ENCODE measurements at regions not wholly inside any gene's neighbourhood (a gene's known extent, or its start where the extent isn't known, plus 50 kb on each side); places are given as distances from the start of the nearest gene placed in this dataset.

DNA sequence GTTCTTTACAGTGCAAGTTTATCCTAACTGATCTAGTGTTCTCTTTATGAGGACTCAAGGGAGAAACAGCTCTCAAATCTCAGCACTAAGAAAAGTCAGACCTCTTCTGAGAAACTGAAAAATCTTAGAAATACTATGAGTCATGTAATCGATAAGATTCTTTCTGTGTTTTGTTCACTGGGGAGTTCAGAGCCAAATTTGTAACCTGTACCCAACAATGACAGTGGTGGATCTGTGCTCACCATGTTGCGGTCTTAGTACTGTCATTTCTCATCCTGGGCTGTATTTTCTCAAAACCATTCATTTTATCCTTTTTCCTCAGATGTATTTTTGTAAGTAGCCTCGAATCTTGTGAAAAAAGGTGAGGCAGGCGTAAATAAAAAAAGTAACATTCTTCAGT, 146.4 kb downstream of the ACER2 start:
- no peak for TF ChIP-seq TAF1 (IDR thresholded peaks at IDR 0.05; ENCODE audit: borderline replicate concordance, insufficient read depth, low read length)
- TF ChIP-seq, protein P1, sequence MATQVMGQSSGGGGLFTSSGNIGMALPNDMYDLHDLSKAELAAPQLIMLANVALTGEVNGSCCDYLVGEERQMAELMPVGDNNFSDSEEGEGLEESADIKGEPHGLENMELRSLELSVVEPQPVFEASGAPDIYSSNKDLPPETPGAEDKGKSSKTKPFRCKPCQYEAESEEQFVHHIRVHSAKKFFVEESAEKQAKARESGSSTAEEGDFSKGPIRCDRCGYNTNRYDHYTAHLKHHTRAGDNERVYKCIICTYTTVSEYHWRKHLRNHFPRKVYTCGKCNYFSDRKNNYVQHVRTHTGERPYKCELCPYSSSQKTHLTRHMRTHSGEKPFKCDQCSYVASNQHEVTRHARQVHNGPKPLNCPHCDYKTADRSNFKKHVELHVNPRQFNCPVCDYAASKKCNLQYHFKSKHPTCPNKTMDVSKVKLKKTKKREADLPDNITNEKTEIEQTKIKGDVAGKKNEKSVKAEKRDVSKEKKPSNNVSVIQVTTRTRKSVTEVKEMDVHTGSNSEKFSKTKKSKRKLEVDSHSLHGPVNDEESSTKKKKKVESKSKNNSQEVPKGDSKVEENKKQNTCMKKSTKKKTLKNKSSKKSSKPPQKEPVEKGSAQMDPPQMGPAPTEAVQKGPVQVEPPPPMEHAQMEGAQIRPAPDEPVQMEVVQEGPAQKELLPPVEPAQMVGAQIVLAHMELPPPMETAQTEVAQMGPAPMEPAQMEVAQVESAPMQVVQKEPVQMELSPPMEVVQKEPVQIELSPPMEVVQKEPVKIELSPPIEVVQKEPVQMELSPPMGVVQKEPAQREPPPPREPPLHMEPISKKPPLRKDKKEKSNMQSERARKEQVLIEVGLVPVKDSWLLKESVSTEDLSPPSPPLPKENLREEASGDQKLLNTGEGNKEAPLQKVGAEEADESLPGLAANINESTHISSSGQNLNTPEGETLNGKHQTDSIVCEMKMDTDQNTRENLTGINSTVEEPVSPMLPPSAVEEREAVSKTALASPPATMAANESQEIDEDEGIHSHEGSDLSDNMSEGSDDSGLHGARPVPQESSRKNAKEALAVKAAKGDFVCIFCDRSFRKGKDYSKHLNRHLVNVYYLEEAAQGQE (IDR thresholded peaks at IDR 0.05; ENCODE audit: insufficient read depth in 1 of 2, low read depth in 2 of 2, low read length in 2 of 2), result no peak

DNA sequence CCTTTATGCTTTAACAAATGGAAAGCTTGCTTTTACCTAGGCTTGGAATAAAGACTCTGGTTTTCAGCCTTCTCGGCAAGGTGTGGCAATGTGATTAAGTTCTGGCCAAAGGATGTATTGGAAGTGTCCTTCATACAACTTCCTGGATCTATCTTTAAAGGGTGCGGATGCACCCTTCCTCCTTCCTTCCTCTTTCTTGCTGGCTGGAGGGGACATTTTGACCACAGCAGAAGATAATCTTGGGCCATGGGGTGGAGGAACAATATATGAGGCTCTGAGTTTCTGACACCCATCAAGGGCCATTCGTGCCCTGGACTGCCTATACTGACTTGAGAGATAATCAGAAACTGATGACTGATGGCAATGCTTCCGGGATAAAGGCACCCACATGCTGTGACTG, 145.7 kb downstream of the ACER2 start:
- TF ChIP-seq, protein P1 (IDR thresholded peaks at IDR 0.05; ENCODE audit: insufficient read depth in 1 of 2, low read depth in 2 of 2, low read length in 2 of 2), result no peak
- TF ChIP-seq FOXP2 (optimal IDR thresholded peaks at IDR 0.05; ENCODE audit: borderline replicate concordance, extremely low read depth, extremely low read length, insufficient read depth), result no peak
- TF ChIP-seq TAF1 (IDR thresholded peaks at IDR 0.05; ENCODE audit: borderline replicate concordance, insufficient read depth, low read length), result no peak
- no peak for TF ChIP-seq SIN3A (IDR thresholded peaks at IDR 0.05; ENCODE audit: borderline replicate concordance, insufficient read depth, low read length)
- no peak for TF ChIP-seq POLR2AphosphoS5 (IDR thresholded peaks at IDR 0.05; ENCODE audit: low read depth, low read length)

DNA sequence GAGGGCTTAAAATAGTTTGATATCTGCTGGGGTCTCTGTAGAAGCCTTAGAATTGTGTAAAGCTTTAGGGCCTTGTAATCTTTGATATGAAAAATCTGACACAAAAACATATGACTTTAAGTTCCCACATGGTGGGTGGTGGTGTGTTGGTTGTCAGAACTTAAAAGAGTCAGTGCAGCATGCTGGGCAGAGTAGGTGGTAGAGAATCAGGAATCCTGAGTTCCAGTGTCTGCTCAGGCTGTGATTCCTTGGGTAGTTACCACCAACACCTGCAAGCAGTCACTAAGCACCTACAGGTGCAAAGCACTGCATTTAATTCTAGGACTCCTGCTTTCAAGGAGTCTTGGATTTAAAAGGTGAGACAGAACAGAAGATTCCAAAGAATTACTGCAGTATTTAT, 144.6 kb downstream of the ACER2 start:
- TF ChIP-seq TAF1 (IDR thresholded peaks at IDR 0.05; ENCODE audit: borderline replicate concordance, insufficient read depth, low read length), result no peak
- TF ChIP-seq, protein P1 (IDR thresholded peaks at IDR 0.05; ENCODE audit: insufficient read depth in 1 of 2, low read depth in 2 of 2, low read length in 2 of 2), result no peak

DNA sequence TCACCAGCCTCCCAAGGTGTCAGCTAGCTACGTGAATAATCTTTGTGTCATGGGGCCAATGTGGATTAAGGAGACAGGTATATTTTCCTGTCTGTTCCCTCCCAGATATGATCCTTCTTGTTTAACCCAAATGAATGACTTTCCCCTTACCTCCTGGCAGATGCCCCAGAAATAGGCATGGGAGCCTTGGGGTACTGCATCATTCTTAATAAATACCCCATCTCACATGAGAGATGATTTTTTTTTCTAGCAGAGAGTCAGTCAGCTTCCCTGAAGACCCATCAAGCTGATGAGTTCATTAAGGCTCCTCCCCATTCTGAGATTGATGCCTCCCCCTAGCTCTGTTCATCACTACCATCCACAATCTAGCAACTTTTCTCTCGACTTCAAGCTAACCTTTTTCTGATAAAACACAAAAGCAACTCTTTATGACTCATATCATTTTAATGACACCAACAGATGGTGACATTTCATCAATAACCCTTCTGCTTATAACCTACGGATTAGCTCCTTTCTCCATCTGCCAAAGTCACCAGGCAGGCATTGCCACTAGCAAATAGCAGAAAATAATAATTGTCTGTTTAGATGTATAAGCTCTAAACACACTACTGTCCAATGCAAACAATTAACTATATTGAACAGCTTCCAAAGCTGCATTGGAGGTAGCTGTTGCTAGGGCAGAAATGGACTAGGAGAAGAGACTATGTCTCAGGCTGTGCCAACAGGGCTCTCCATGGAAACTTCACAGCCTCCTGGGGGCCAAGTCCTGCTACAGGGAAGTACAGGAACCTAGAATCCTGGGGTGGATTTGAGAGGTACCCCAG, 143.7 kb downstream of the ACER2 start:
- TF ChIP-seq, protein P1 (IDR thresholded peaks at IDR 0.05; ENCODE audit: insufficient read depth in 1 of 2, low read depth in 2 of 2, low read length in 2 of 2), result no peak
- no peak for TF ChIP-seq POLR2AphosphoS5 (IDR thresholded peaks at IDR 0.05; ENCODE audit: low read depth, low read length)
- no peak for TF ChIP-seq TAF1 (IDR thresholded peaks at IDR 0.05; ENCODE audit: borderline replicate concordance, insufficient read depth, low read length)
- TF ChIP-seq SIN3A (IDR thresholded peaks at IDR 0.05; ENCODE audit: borderline replicate concordance, insufficient read depth, low read length), result no peak
- TF ChIP-seq FOXP2 (optimal IDR thresholded peaks at IDR 0.05; ENCODE audit: borderline replicate concordance, extremely low read depth, extremely low read length, insufficient read depth), result no peak
